Astrocyte of the spinal cord (primary cell): ENCODE measurements at regions not wholly inside any gene's neighbourhood (a gene's known extent, or its start where the extent isn't known, plus 50 kb on each side); places are given as distances from the start of the nearest gene placed in this dataset.

Experiments used
- DNase-seq: peaks from one replicate; pipeline ENCODE4 v3.0.0; 2011; ENCODE audit warnings: low read depth, low spot score
- H3K4me3 ChIP-seq: 2 replicates; pipeline ENCODE4 v1.5.1; 2011; ENCODE audit warnings: low read depth, mild to moderate bottlenecking, low read length, moderate library complexity
- CTCF ChIP-seq: IDR thresholded peaks from 2 replicates; pipeline ENCODE4 v1.5.1; 2012; ENCODE audit warnings: low read depth, mild to moderate bottlenecking, low read length, inconsistent platforms
- in situ Hi-C: cut with HindIII; loops from 2 replicates; pipeline ENCODE4 v1.10.0; 2017; ENCODE audit warnings: low sequenced_read_pairs

GRCh38 chr1:208357644-208358507 lies 113.7 kb upstream of the PLXNA2 start:
- H3K4me3 ChIP-seq: no peak overlapping the region
- TF ChIP-seq CTCF: no peak
- in situ Hi-C loops: no loop called here
- no peak for DNase-seq

DNA sequence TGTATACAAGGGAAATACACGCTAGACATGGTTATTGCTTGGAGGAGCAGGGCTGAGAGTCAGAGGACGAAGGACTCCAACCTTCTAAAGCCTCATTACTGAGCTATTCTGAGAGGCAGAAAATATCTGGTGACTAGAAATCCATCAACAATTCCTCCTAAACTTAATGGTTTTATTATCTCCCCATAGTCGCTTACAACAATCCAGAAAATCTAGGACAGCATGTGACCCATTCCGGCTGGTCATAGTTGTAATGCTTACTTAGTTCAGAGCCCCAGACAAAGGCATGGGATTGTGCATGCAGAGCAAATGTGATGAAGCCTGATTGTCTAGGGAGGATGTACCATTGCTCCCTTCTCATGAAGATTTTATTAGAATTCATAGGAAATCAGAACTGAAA lies 114.5 kb upstream of the PLXNA2 start:
- no peak for TF ChIP-seq CTCF
- no peak overlapping the region for H3K4me3 ChIP-seq
- DNase-seq: no peak
- in situ Hi-C loops: no loop called here

- H3K4me3 ChIP-seq: no peak overlapping the region
- DNase-seq: no peak
- in situ Hi-C loops: no loop called here
- TF ChIP-seq CTCF: no peak
Observed at GRCh38 chr1:208362011-208362410, 117.8 kb upstream of the PLXNA2 start.

GRCh38 chr1:208366559-208366958 lies 122.4 kb upstream of the PLXNA2 start:
- DNase-seq: no peak
- H3K4me3 ChIP-seq: no peak overlapping the region
- in situ Hi-C loops: no loop called here
- TF ChIP-seq CTCF: no peak

GRCh38 chr1:208369045-208369444 lies 124.9 kb upstream of the PLXNA2 start:
- in situ Hi-C loops: no loop called here
- H3K4me3 ChIP-seq: no peak overlapping the region
- TF ChIP-seq CTCF: no peak
- no peak for DNase-seq

DNA sequence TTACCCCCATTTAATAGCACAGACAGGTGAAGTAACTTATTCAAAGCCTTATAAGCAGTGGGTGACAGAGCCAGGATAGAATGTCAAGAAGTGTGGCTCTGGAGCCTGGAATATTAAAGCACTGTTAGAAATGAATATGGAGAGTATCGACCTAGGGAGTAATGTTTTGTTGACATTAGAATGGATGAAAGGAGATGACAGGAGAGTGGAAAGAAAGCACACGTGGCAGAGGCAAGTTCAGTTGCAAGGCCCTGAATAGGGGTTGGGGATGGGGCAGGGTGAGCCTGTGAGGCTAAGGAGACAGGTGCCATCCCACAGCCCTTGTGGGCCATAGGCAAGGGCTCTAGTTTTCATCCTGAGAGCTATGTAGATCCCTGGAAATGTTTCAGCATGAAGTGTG lies 125.5 kb upstream of the PLXNA2 start:
- no peak for TF ChIP-seq CTCF
- no peak overlapping the region for H3K4me3 ChIP-seq
- in situ Hi-C loops: no loop called here
- DNase-seq: no peak
